ENCODE measurements at regions not wholly inside any gene's neighbourhood (a gene's known extent, or its start where the extent isn't known, plus 50 kb on each side); places are given as distances from the start of the nearest gene placed in this dataset.

DNA sequence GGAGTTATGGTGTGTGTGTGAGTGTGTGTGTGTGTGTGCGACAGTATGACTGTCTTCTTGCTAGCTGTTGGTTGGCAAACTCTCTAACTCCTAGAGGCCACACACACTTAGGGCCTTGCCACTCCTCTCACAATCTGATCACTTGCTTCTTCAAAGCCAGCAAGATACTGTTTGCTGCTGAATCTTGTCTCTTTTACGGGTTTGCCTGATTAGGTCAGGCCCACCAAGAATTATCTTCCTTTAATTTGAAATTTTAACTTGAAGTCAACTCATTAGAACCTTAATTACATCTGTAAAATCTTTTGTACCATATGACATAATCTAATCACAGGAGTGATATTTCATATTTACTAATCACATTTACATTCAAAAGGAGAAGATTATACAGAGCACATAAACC, 359.2 kb upstream of the SGCG start:
- TF ChIP-seq, protein P1, sequence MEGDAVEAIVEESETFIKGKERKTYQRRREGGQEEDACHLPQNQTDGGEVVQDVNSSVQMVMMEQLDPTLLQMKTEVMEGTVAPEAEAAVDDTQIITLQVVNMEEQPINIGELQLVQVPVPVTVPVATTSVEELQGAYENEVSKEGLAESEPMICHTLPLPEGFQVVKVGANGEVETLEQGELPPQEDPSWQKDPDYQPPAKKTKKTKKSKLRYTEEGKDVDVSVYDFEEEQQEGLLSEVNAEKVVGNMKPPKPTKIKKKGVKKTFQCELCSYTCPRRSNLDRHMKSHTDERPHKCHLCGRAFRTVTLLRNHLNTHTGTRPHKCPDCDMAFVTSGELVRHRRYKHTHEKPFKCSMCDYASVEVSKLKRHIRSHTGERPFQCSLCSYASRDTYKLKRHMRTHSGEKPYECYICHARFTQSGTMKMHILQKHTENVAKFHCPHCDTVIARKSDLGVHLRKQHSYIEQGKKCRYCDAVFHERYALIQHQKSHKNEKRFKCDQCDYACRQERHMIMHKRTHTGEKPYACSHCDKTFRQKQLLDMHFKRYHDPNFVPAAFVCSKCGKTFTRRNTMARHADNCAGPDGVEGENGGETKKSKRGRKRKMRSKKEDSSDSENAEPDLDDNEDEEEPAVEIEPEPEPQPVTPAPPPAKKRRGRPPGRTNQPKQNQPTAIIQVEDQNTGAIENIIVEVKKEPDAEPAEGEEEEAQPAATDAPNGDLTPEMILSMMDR (IDR thresholded peaks at IDR 0.05), result no peak
- no peak for TF ChIP-seq POLR2A (IDR thresholded peaks at IDR 0.05)

Measured in testis (tissue), 2 donors.